GM12878 (cell line): ENCODE measurements at regions not wholly inside any gene's neighbourhood (a gene's known extent, or its start where the extent isn't known, plus 50 kb on each side); places are given as distances from the start of the nearest gene placed in this dataset.

Experiments
- ATAC-seq: fragments of 200-7000 bp; cut with Tn5 transposase; 3 replicates; pipeline ENCODE4 v1.9.1; 2020; ENCODE audit warnings: mild to moderate bottlenecking, moderate library complexity
- BruUV-seq: library from RNA; stranded (reverse); fragments of 400-500 nt; replicated peaks from 2 replicates; lab custom pipeline; 2021; lab: Mats Ljungman, UMichigan
- CTCF ChIA-PET: fragments of 300-600 bp; sonication (Branson Sonifier 250); formaldehyde crosslinking; extraction: SDS; loops from one replicate; lab custom pipeline; 2021; ENCODE audit warnings: inconsistent platforms; lab: Yijun Ruan, JAX
- POLR2A ChIA-PET: fragments of 350-600 bp; formaldehyde crosslinking; extraction: SDS; loops from one replicate; lab custom pipeline; 2021; ENCODE audit warnings: inconsistent platforms; lab: Charles Lee
- RAD21 ChIA-PET: fragments of 300-600 bp; sonication (Branson Sonifier 250); formaldehyde crosslinking; loops from one replicate; lab custom pipeline; 2023; ENCODE audit warnings: antibody characterized with exemption; ENCODE audit not compliant: unreplicated experiment; lab: Charles Lee
- SMC1A ChIA-PET: fragments of 300-600 bp; sonication (Branson Sonifier 250); formaldehyde crosslinking; loops from one replicate; lab custom pipeline; 2023; ENCODE audit not compliant: unreplicated experiment, uncharacterized antibody; lab: Charles Lee
- DNase-seq: peaks from one replicate; pipeline ENCODE4 v3.0.0-alpha.2; 2011; ENCODE audit warnings: low read depth, low spot score
- FAIRE-seq: peaks from 3 replicates; lab custom pipeline; 2011; peaks lifted over from hg19 to GRCh38; lab: Jason Lieb, UNC
- H2AFZ ChIP-seq: 2 replicates; pipeline ENCODE4 v1.6.0; 2011; ENCODE audit warnings: low read depth, low read length, control low read depth; ENCODE audit not compliant: control insufficient read depth
- H3K27ac ChIP-seq: 2 replicates; pipeline ENCODE4 v1.5.1; 2011; ENCODE audit warnings: control low read depth; ENCODE audit not compliant: control insufficient read depth, insufficient read depth
- H3K27me3 ChIP-seq, 2 experiments: replicated peaks in 1 of 2; 2 replicates each; pipeline versions ENCODE4 v1.6.0 to v1.6.1; 2011; ENCODE audit warnings: low read length in 1 of 2; ENCODE audit not compliant: control insufficient read depth in 2 of 2, insufficient read depth in 2 of 2
- H3K36me3 ChIP-seq, 2 experiments: 2 replicates each; pipeline ENCODE4 v1.5.1; 2011; ENCODE audit warnings: low read length in 1 of 2; ENCODE audit not compliant: control insufficient read depth in 2 of 2, insufficient read depth in 2 of 2
- H3K4me1 ChIP-seq: 2 replicates; pipeline ENCODE4 v1.6.1; 2011; ENCODE audit warnings: mild to moderate bottlenecking, low read length, moderate library complexity, mixed read lengths; ENCODE audit not compliant: control insufficient read depth, insufficient read depth
- H3K4me2 ChIP-seq: 2 replicates; pipeline ENCODE4 v1.6.0; 2011; ENCODE audit warnings: control low read depth; ENCODE audit not compliant: control insufficient read depth, insufficient read depth
- H3K4me3 ChIP-seq: fragments of 200-600 bp; sonication (generic); 2 replicates; pipeline ENCODE4 v1.5.1; 2016
- H3K79me2 ChIP-seq: 2 replicates; pipeline ENCODE4 v1.6.0; 2011; ENCODE audit warnings: low read length; ENCODE audit not compliant: control insufficient read depth, insufficient read depth
- H3K9ac ChIP-seq: 2 replicates; pipeline ENCODE4 v1.8.0; 2011; ENCODE audit warnings: low read length, control low read depth, mixed read lengths; ENCODE audit not compliant: control insufficient read depth, insufficient read depth
- H3K9me3 ChIP-seq: replicated peaks from 3 replicates; pipeline ENCODE4 v1.5.1; 2011; ENCODE audit warnings: mild to moderate bottlenecking, low read length; ENCODE audit not compliant: control insufficient read depth, insufficient read depth
- H4K20me1 ChIP-seq: 2 replicates; pipeline ENCODE4 v1.6.0; 2011; ENCODE audit not compliant: control insufficient read depth, insufficient read depth
- ASH2L ChIP-seq: fragments of 300-600, 200-600 bp; sonication (generic); IDR thresholded peaks from 2 replicates; pipeline ENCODE4 v1.6.1; 2017; ENCODE audit warnings: low read depth, mild to moderate bottlenecking, borderline replicate concordance
- BRCA1 ChIP-seq: IDR thresholded peaks from 2 replicates; pipeline ENCODE4 v1.6.1; 2011; ENCODE audit warnings: low read depth, low read length, improper control_type of control experiment
- CBX5 ChIP-seq: sonication (generic); IDR thresholded peaks from 2 replicates; pipeline ENCODE4 v1.6.1; 2016; ENCODE audit warnings: low read depth, moderate library complexity, mild to moderate bottlenecking, inconsistent platforms
- HDGF ChIP-seq: fragments of 450-650 bp; IDR thresholded peaks from 2 replicates; pipeline ENCODE4 v1.6.1; 2016; ENCODE audit warnings: antibody characterized with exemption
- NRF1 ChIP-seq: conservative IDR thresholded peaks from 2 replicates; pipeline ENCODE4 v1.6.1; 2011; ENCODE audit warnings: mild to moderate bottlenecking, low read depth, low read length, improper control_type of control experiment
- POLR2AphosphoS5 ChIP-seq: IDR thresholded peaks from 2 replicates; pipeline ENCODE4 v1.6.1; 2011; ENCODE audit warnings: mild to moderate bottlenecking, low read length, inconsistent platforms
- RAD21 ChIP-seq: IDR thresholded peaks from 2 replicates; pipeline ENCODE4 v1.6.1; 2011; ENCODE audit warnings: mild to moderate bottlenecking, low read depth, low read length, moderate library complexity; ENCODE audit not compliant: insufficient read depth
- RBBP5 ChIP-seq: fragments of 200-600 bp; sonication (generic); conservative IDR thresholded peaks from 2 replicates; pipeline ENCODE4 v1.6.1; 2016
- RELA ChIP-seq: fragments of 450-650 bp; IDR thresholded peaks from 2 replicates; pipeline ENCODE4 v1.8.0; 2014; ENCODE audit warnings: borderline replicate concordance; ENCODE audit not compliant: partially characterized antibody
- RELB ChIP-seq: fragments of 450-650 bp; IDR thresholded peaks from 2 replicates; pipeline ENCODE4 v1.6.1; 2017; ENCODE audit warnings: low read depth, mild to moderate bottlenecking, moderate library complexity
- RUNX3 ChIP-seq: IDR thresholded peaks from 2 replicates; pipeline ENCODE4 v1.6.1; 2012; ENCODE audit warnings: low read length, inconsistent platforms
- SMC3 ChIP-seq: IDR thresholded peaks from 2 replicates; pipeline ENCODE4 v1.6.1; 2011; ENCODE audit warnings: low read length, improper control_type of control experiment, borderline replicate concordance
- SP1 ChIP-seq: IDR thresholded peaks from one replicate; pipeline ENCODE4 v1.6.1; 2011; ENCODE audit warnings: low read depth, low read length
- SREBF1 ChIP-seq: IDR thresholded peaks from 2 replicates; pipeline ENCODE4 v1.6.1; 2012; ENCODE audit warnings: mild to moderate bottlenecking, low read length
- ZBED1 ChIP-seq: IDR thresholded peaks from 2 replicates; pipeline ENCODE4 v1.6.1; 2016; ENCODE audit warnings: borderline replicate concordance
- ZBTB11 ChIP-seq: fragments of 450-650 bp; formaldehyde crosslinking; IDR thresholded peaks from 2 replicates; pipeline ENCODE4 v1.5.0; 2022; ENCODE audit warnings: mild to moderate bottlenecking, missing genetic modification characterization
- ZNF24 ChIP-seq: fragments of 450-650 bp; IDR thresholded peaks from 2 replicates; pipeline ENCODE4 v1.6.1; 2017; ENCODE audit warnings: antibody characterized with exemption, mild to moderate bottlenecking
- ZNF274 ChIP-seq: IDR thresholded peaks from one replicate; pipeline ENCODE4 v1.8.0; 2011; ENCODE audit not compliant: insufficient read length, insufficient read depth
- ZNF687 ChIP-seq: fragments of 450-650 bp; IDR thresholded peaks from 2 replicates; pipeline ENCODE4 v1.6.1; 2017; ENCODE audit warnings: mild to moderate bottlenecking, moderate library complexity
- WGBS: methylation state at CpG from one replicate; pipeline ENCODE4 v1.1.6; 2016; ENCODE audit warnings: low lambda C conversion rate; ENCODE audit not compliant: insufficient replicate concordance, insufficient coverage; ENCODE audit errors: missing lambda C conversion rate; 5-methylcytosine and 5-hydroxymethylcytosine counted together
- in situ Hi-C: fragments of 300-500 bp; cut with MboI; formaldehyde crosslinking; loops from 9 replicates; pipeline ENCODE4 v1.14.3; 2018; ENCODE audit warnings: mixed read lengths
- intact Hi-C: fragments of 100-400 bp; cut with micrococcal nuclease; formaldehyde crosslinking; loops from one replicate; pipeline ENCODE4 v1.14.2; 2022; ENCODE audit not compliant: unreplicated experiment

- DNase-seq = no peak
- no peaks in the 10 kb centered on the region for H4K20me1 ChIP-seq
- SMC1A ChIA-PET = no interaction called here
- POLR2A ChIA-PET = no interaction called here
- no TSS peak for BruUV-seq
- H3K9me3 ChIP-seq = no peaks in the 10 kb centered on the region
- whole genome bisulfite sequencing = 47% methylated on average over 8 of the region's 8 CpGs
- TF ChIP-seq HDGF = no peak
- TF ChIP-seq ZNF687 = no peak
- TF ChIP-seq RUNX3 = no peak
- TF ChIP-seq RAD21 = no peak
- TF ChIP-seq ZBED1 = no peak
- no peak for TF ChIP-seq RBBP5
- TF ChIP-seq ASH2L = no peak
- TF ChIP-seq ZBTB11 (CRISPR knock-in tag) = no peak
- TF ChIP-seq POLR2AphosphoS5 = no peak
- TF ChIP-seq ZNF24 = no peak
- TF ChIP-seq BRCA1 = no peak
- no peak for TF ChIP-seq SMC3
- TF ChIP-seq RELB = no peak
- TF ChIP-seq NRF1 = no peak
- no peak for TF ChIP-seq SREBF1
- no peak for TF ChIP-seq CBX5
- no peak for TF ChIP-seq RELA
- no peak for TF ChIP-seq ZNF274
- no peak for TF ChIP-seq SP1
- no peak overlapping the region for H3K27ac ChIP-seq
- in situ Hi-C loops = no loop called here
- no peak overlapping the region for H2AFZ ChIP-seq
- FAIRE-seq = no peak
- H3K9ac ChIP-seq = no peak overlapping the region
- no peaks in the 10 kb centered on the region for H3K79me2 ChIP-seq
- no peaks in the 10 kb centered on the region for H3K36me3 ChIP-seq
- no peak overlapping the region for H3K4me2 ChIP-seq
- CTCF ChIA-PET = no interaction called here
- RAD21 ChIA-PET = no interaction called here
- intact Hi-C loops = no loop called here
- H3K27me3 ChIP-seq = peaks cover 0 to 7% of the 10 kb centered on the region in 2 experiments; a peak in 2 of 4 replicates
- ATAC-seq = no peak
- H3K4me3 ChIP-seq = no peak overlapping the region
- no peaks in the 10 kb centered on the region for H3K4me1 ChIP-seq
These were observed 88.5 kb upstream of the IRX3 start for GRCh38 chr16:54375071-54375470.
